H1 (cell line): ENCODE measurements at regions not wholly inside any gene's neighbourhood (a gene's known extent, or its start where the extent isn't known, plus 50 kb on each side); places are given as distances from the start of the nearest gene placed in this dataset.
"Not testable (repeated sequence)": the region's sequence is repeated elsewhere in the genome, so short reads cannot be mapped to it uniquely, and the experiment has no call there.

Experiments
- CTCF ChIP-seq, 3 experiments: IDR thresholded peaks; 1 replicate in 2 of 3; 2 replicates in 1 of 3; pipeline versions ENCODE4 v1.5.1 to v1.6.1; 2011; ENCODE audit warnings: low read length in 3 of 3, mild to moderate bottlenecking in 3 of 3, inconsistent platforms in 2 of 3, low read depth in 1 of 3, moderate library complexity in 1 of 3; ENCODE audit not compliant: insufficient read depth in 1 of 3; ENCODE audit errors: control extremely low read depth in 1 of 3
- EP300 ChIP-seq, 2 experiments: IDR thresholded peaks; 1 replicate in 1 of 2; 2 replicates in 1 of 2; pipeline ENCODE4 v1.6.1; 2011 to 2012; ENCODE audit warnings: low read depth in 2 of 2, low read length in 2 of 2, mild to moderate bottlenecking in 2 of 2, borderline replicate concordance in 1 of 2, inconsistent platforms in 1 of 2, moderate library complexity in 1 of 2
- EZH2 ChIP-seq: fragments of 200-600 bp; sonication (generic); IDR thresholded peaks from 2 replicates; pipeline ENCODE4 v1.7.1; 2012; ENCODE audit warnings: low read depth, mild to moderate bottlenecking, moderate library complexity, low read length, inconsistent platforms; ENCODE audit not compliant: severe bottlenecking
- GABPA ChIP-seq: IDR thresholded peaks from 2 replicates; pipeline ENCODE4 v1.6.1; 2011; ENCODE audit warnings: mild to moderate bottlenecking, low read length, moderate library complexity, borderline replicate concordance; ENCODE audit not compliant: insufficient read depth
- JUND ChIP-seq: IDR thresholded peaks from 2 replicates; pipeline ENCODE4 v1.6.1; 2011; ENCODE audit warnings: mild to moderate bottlenecking, improper control_type of control experiment, low read length
- KDM4A ChIP-seq: IDR thresholded peaks from one replicate; pipeline ENCODE4 v1.7.1; 2012; ENCODE audit warnings: low read depth, mild to moderate bottlenecking, moderate library complexity, low read length, inconsistent platforms; ENCODE audit not compliant: severe bottlenecking
- MAFK ChIP-seq: IDR thresholded peaks from 2 replicates; pipeline ENCODE4 v1.6.1; 2012; ENCODE audit warnings: low read depth, mild to moderate bottlenecking, improper control_type of control experiment, low read length
- NRF1 ChIP-seq: IDR thresholded peaks from 2 replicates; pipeline ENCODE4 v1.6.1; 2011; ENCODE audit warnings: mild to moderate bottlenecking, low read depth, low read length, improper control_type of control experiment
- POLR2A ChIP-seq, 2 experiments: IDR thresholded peaks; 1 replicate in 1 of 2; 2 replicates in 1 of 2; pipeline ENCODE4 v1.6.1; 2011; ENCODE audit warnings: low read depth in 2 of 2, low read length in 2 of 2, mild to moderate bottlenecking in 2 of 2; ENCODE audit errors: control extremely low read depth in 1 of 2
- POLR2AphosphoS5 ChIP-seq: IDR thresholded peaks from 2 replicates; pipeline ENCODE4 v1.6.1; 2011; ENCODE audit warnings: low read depth, low read length
- POU5F1 ChIP-seq: IDR thresholded peaks from 2 replicates; pipeline ENCODE4 v1.6.1; 2011; ENCODE audit warnings: low read depth, mild to moderate bottlenecking, low read length, moderate library complexity
- TAF1 ChIP-seq: IDR thresholded peaks from 2 replicates; pipeline ENCODE4 v1.6.1; 2011; ENCODE audit warnings: mild to moderate bottlenecking, low read depth, low read length
- TCF12 ChIP-seq: IDR thresholded peaks from 2 replicates; pipeline ENCODE4 v1.6.1; 2011; ENCODE audit warnings: low read depth, mild to moderate bottlenecking, low read length
- ZNF274 ChIP-seq: IDR thresholded peaks from 2 replicates; pipeline ENCODE4 v1.7.0; 2012; ENCODE audit warnings: low read length, borderline replicate concordance; ENCODE audit errors: extremely low read depth

DNA sequence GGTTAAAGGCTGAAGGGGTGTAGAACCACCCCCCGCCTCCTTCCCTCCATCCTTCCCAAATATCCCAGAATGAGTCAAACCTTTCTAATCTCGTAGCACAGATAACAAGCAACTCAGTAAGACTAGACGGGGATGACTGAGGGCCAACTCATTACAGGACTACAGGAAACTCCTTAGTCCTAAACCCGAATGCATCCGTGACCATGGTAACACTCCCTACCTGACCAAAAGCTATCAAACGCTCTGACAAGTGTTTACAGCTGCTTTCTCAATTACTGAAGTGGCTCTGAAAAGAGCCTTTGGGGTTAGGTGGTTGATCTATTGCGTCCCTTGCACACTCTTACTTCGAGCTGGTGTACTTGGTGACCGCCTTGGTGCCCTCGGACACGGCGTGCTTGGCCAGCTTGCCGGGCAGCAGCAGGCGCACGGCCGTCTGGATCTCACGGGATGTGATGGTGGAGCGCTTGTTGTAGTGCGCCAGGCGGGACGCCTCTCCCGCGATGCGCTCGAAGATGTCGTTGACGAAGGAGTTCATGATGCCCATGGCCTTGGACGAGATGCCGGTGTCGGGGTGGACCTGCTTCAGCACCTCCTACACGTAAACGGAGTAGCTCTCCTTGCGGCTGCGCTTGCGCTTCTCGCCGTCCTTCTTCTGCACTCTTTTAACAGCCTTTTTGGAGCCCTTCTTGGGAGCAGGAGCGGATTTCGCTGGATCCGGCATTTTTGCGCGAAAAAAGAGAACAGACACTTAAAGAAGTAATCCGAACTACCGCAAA lies 67.4 kb downstream of the FAM72B start:
- not testable (repeated sequence) for TF ChIP-seq CTCF (IDR thresholded peaks at IDR 0.05; ENCODE audit: control extremely low read depth in 1 of 3, insufficient read depth in 1 of 3, low read depth in 1 of 3, low read length in 3 of 3); EP300 (IDR thresholded peaks at IDR 0.05; ENCODE audit: borderline replicate concordance in 1 of 2, low read depth in 2 of 2, low read length in 2 of 2); EZH2; POLR2AphosphoS5; TCF12; KDM4A; POLR2A (IDR thresholded peaks at IDR 0.05; ENCODE audit: control extremely low read depth in 1 of 2, low read depth in 2 of 2, low read length in 2 of 2); NRF1; GABPA; JUND; TAF1; ZNF274; MAFK; POU5F1
